WERI-Rb-1 (cell line): ENCODE measurements at regions not wholly inside any gene's neighbourhood (a gene's known extent, or its start where the extent isn't known, plus 50 kb on each side); places are given as distances from the start of the nearest gene placed in this dataset.

Source experiments
- DNase-seq: peaks from one replicate; pipeline ENCODE4 v3.0.0-alpha.2; 2020
- H3K27ac ChIP-seq: fragments of 250-450 bp; sonication (Bioruptor Pico); 2 replicates; pipeline ENCODE4 v1.5.1; 2020; ENCODE audit warnings: mild to moderate bottlenecking, moderate library complexity
- H3K27me3 ChIP-seq: fragments of 250-450 bp; sonication (Bioruptor Pico); 2 replicates; pipeline ENCODE4 v1.5.1; 2021; ENCODE audit warnings: mild to moderate bottlenecking, low read depth, moderate library complexity; ENCODE audit not compliant: insufficient read depth, severe bottlenecking
- H3K36me3 ChIP-seq: fragments of 250-450 bp; sonication (Bioruptor Pico); 2 replicates; pipeline ENCODE4 v1.5.1; 2020; ENCODE audit warnings: mild to moderate bottlenecking, moderate library complexity
- H3K4me3 ChIP-seq: 2 replicates; pipeline ENCODE4 v1.5.1; 2011; ENCODE audit warnings: low read depth, mild to moderate bottlenecking, control low read depth, low read length
- H3K9me3 ChIP-seq: fragments of 250-450 bp; sonication (Bioruptor Pico); 2 replicates; pipeline ENCODE4 v1.5.1; 2021; ENCODE audit warnings: mild to moderate bottlenecking, moderate library complexity; ENCODE audit not compliant: severe bottlenecking
- TF ChIP-seq, protein P1 (sequence below): IDR thresholded peaks from 2 replicates; pipeline ENCODE4 v1.5.1; 2011; ENCODE audit warnings: low read depth, mild to moderate bottlenecking, control low read depth, inconsistent platforms, low read length

DNA sequence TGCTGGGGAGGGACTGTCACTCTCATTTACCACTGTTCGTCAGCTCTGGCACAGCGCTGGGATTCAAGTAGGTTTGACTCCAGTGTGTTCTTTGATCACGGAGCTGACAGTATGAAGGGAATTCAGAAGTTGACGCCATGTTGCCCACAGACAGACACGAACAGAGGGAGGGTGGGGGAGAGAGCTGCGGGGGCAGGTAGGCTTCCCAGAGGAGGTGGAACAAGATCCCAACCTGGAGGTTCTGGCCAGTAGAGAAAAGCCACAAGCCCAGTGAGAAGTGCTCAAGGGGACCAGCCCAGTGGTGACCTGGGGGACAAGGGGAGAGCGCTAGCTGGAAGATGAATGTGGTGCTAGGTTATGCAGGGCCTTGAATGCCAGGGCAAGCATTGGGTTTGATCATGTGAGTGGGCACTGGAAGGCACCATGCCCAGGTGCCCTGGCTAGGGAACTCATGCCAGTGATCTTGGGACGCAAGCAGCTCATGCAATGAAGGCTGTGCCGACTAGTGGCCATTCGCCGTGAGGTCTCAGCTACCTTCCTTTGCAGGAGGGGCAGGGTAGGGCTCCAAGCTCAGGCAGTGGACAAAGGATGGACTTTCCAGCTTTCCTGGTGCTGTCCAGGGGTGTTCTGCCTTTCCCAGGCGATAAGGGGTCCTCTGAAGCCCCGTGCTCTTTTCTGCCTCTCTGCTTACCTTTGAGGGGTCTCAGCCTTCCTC is 50.4 kb upstream of the APCDD1L start:
- Histone ChIP-seq H3K27me3 (no peaks in the 10 kb centered on the region), H3K27ac (no peak overlapping the region), H3K9me3 (peaks cover 4% of the 10 kb centered on the region), H3K36me3 (no peaks in the 10 kb centered on the region), H3K4me3 (no peak overlapping the region)
- TF ChIP-seq, protein P1, sequence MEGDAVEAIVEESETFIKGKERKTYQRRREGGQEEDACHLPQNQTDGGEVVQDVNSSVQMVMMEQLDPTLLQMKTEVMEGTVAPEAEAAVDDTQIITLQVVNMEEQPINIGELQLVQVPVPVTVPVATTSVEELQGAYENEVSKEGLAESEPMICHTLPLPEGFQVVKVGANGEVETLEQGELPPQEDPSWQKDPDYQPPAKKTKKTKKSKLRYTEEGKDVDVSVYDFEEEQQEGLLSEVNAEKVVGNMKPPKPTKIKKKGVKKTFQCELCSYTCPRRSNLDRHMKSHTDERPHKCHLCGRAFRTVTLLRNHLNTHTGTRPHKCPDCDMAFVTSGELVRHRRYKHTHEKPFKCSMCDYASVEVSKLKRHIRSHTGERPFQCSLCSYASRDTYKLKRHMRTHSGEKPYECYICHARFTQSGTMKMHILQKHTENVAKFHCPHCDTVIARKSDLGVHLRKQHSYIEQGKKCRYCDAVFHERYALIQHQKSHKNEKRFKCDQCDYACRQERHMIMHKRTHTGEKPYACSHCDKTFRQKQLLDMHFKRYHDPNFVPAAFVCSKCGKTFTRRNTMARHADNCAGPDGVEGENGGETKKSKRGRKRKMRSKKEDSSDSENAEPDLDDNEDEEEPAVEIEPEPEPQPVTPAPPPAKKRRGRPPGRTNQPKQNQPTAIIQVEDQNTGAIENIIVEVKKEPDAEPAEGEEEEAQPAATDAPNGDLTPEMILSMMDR, result no peak
- DNase-seq, result no peak
